Limb (tissue), 2 donors: ENCODE measurements at regions not wholly inside any gene's neighbourhood (a gene's known extent, or its start where the extent isn't known, plus 50 kb on each side); places are given as distances from the start of the nearest gene placed in this dataset.
"Not testable (repeated sequence)": the region's sequence is repeated elsewhere in the genome, so short reads cannot be mapped to it uniquely, and the experiment has no call there.

Experiments
- DNase-seq, 2 donors: peaks; one replicate each; pipeline ENCODE4 v3.0.0-alpha.2; 2016; ENCODE audit errors: extremely low spot score in 2 of 2

DNA sequence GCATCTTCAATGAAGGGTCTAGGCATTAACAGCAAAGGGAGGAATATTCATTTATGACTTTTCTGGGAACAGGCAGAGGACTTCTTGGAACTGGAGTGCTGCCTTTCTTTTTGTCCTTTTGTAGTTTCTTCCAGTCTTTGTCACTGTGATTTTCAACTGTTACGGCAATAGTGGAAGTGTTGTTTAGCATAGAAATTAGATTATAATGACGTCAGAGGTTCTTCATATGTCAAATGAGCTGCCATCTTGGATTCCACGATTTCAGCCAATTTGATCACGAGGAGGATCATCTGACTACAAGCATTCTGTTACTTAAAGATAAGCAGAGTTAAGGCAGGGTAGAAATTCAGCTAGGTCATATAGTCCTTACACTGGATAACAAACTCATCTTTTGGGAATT lies 239.0 kb downstream of the NEBL start:
- no peak for DNase-seq

DNA sequence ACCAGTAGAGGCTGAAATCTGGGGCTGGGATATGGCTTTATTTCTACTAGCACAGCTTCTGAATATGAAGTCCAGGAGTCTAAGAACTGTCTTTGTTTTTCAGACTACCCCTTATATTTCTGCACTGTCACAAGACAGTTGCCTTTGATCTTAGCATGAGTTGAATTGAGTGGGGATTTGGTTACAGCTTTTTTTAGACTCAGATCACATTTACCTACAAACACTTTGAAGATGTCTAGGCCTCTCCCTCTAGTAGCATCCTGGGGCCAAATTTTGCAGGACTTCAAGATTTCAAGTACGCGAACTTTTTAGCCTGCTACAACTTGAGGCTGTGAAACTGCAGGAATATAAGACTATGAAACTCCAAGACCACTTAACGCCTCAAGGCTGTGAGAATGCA lies 240.2 kb downstream of the NEBL start:
- DNase-seq: no peak

DNA sequence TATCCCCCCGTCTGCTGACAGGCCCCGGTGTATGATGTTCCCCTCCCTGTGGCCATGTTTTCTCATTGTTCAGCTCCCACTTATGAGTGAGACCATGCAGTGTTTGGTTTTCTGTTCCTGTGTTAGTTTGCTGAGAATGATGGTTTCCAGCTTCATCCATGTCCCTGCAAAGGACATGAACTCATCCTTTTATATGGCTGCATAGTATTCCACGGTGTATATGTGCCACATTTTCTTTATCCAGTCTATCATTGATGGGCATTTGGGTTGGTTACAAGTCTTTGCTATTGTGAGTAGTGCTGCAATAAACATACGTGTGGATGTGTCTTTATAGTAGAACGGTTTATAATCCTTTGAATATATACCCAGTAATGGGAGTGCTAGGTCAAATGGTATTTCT lies 244.7 kb downstream of the NEBL start:
- DNase-seq: not testable (repeated sequence)

DNA sequence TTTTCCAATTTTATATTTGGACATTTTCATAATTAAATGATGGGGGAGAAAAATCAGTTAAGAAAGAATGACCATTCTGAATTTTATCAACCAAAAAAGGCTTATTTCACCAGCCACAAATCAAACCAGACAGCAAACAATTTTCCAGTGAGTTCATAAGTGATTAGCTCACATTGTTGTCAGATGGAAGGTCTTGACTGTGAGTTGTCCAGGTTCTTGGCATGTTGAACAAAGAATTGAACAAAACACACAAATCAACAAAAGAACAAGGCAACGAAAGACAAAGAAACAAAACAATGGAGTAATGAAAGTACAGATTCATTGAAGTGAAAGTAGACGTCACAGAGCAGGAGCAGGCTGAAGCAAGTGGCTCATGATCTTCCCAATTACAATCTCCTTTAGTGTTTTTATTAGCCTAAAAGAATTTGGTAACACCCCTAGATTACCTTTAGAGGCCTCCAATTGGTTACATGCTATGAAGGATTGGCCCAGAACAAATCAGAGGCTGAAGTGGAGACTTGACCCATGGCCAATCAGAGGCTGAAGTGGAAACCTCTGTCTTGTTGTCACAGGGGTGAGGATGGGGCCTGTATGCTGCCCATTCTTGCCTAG lies 248.7 kb downstream of the NEBL start:
- DNase-seq: no peak

DNA sequence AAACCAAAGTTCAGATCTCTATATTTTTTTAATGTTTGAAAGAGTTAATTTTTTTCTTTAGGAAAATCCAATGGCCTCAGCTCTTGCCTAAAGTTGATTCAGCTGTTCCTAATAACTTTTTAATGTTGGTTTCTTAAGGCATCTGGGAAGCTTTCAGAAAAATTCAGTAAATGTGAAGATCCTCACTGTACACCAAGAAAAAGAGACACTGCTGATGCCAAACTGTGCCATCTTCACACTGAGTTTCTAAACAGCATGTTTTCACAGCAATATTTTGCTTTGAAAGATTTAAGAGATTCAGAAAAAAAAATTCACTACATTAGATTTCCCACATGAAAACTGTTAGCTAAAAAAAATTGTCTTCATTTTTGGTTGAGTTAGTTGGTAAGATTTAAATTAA lies 249.4 kb downstream of the NEBL start:
- no peak for DNase-seq

DNA sequence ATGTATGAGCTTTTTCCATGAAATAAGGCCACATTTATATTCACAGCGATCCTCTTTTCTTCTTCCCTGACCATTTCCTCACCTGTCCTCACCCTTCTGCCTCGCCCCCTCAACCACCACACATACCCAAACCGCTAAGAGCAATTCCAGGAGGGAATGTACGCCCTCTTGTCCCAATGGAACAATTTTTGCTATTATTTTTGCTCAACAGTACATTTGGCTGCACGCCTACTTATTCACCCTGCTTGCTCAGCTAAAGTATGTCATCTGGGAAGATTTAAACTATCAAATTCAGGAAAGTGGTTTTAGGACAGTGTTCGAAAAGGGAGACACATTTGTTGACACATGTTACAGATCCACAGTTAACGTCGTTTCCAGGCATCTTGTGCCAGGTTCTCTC lies 252.7 kb downstream of the NEBL start:
- no peak for DNase-seq

DNA sequence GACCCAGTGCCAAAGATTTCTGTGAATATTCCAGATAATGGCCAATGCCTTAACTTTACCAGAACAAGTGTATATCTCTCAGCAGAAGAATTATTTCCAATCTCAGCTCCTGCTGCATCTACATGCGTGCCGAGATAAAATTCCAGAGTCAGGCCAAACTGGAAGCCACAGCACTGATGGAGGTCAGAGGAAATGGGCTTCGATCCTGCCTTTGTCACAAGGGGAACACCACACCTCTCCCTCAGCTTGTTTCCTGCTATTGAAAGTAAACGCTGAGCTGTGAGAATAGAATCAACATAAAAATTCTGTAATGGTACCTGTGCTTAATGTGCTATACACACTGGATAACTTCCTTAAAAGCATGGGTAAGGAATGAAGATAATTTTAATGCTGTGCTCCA lies 255.5 kb downstream of the NEBL start:
- DNase-seq: no peak

DNA sequence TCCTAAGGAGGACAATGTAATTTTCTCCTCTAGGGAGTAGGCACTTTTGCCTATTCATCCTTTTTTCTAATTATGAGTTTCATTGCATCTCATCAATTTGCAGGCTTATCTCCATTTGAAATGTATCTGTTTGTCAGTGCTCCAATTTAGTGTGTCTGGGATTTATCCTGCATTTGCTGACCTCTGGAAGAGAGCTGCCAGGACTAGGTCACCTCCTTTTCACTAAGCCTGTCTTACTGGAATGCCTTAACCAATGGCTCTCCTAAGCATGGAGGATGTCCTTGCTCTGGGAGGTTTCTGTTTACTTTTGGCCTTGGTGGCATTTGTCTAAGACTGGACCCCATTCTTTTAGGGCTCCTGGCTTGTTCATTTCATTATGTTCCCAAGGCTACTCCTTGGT lies 261.5 kb downstream of the NEBL start:
- DNase-seq: no peak

DNA sequence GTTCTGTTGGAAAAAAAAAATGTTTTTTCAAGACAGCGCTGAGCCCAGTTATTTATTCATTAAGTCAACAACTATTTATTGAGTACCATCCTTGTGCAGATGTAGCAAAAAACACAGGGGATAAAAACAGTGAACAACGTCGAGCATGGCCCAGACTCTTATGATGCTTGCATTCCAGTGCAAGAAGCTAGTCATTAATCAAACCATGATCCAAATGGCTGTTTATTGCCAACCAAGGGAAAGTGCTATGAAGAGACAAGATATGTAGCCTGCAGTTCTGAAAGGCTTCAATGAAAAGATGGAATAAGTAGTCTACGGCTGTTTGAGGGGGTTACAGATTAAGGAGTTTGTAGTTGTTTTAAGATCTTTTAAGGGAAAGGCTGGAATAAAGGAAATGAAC lies 262.3 kb downstream of the NEBL start:
- no peak for DNase-seq

DNA sequence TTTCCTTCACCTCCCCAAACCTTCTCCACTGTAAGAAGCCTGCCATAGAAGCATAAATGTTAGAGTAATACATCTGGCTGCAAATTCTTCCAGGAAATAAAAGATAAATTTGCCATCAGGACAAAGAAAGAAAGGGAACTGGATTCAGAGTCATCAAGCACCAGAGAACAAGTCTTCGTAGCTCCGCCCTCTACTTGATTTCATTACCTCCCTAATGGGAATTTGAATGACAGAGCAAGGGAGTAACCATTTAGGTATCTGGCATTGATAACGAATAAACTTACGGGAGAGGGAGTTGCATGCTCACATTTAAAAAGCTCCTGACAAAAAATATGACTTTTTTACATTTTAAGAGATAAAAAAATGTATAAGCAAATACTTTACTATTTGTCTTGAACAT lies 263.4 kb downstream of the NEBL start:
- DNase-seq: no peak

DNA sequence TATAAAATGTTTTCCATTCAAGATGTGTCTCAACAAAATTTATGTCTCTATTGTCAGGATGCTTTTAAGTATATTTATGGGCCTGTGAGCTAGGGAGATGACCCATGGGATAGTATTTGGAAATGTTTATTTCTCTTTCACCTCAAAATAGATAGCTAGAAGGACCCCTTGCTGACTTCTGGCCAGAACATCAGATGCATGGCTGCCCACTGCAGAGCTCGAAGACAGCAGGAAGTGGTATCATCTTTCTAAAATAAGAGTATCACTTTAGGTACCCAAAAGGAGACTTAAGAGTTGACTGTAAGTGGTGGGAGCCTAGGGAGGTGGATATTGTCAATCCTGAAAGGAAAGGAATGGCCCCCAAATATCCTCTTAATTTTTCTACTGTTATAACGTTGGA lies 264.4 kb downstream of the NEBL start:
- DNase-seq: no peak

DNA sequence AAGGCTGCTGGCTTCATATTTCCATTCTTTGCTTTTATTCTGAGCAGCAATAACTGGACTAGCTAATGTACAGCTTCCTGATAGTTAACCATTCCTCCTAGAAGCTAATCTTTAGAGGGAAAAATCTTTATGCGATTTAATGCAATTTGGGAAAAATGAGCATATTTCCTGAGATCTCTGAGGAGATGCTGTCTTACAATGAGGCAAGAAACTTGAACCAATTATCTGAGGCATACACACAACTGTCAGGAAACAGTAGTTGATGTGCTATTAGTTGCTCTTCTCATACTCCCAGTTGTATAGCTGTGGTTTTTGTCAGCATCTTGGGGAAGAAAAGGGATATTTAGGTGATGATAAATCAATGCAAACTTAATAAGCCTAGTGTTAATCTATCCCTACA lies 265.9 kb downstream of the NEBL start:
- DNase-seq: no peak

DNA sequence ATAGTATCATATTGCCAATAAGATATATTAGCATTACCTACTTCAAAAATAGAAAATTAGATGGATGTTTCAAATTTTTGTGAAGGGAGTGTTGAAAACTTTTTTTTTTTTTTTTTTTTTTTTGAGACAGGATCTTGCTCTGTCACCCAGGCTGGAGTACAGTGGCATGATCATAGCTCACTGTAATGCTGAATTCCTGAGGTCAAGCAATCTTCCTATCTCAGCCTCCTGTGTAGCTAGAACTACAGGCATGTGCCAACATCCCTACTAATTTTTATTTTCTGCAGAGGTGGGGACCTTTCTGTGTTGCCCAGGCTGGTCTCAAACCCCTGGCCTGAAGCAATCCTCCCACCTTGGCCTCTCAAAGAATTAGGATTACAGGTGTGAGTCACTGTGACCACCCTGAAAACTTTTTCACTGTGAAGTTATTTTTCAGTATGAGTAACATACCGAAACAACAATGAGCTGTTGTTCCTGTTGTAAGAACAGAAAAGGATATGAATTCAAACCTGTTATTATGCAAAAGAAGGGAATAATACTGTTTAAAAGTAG lies 266.9 kb downstream of the NEBL start:
- DNase-seq: no peak

DNA sequence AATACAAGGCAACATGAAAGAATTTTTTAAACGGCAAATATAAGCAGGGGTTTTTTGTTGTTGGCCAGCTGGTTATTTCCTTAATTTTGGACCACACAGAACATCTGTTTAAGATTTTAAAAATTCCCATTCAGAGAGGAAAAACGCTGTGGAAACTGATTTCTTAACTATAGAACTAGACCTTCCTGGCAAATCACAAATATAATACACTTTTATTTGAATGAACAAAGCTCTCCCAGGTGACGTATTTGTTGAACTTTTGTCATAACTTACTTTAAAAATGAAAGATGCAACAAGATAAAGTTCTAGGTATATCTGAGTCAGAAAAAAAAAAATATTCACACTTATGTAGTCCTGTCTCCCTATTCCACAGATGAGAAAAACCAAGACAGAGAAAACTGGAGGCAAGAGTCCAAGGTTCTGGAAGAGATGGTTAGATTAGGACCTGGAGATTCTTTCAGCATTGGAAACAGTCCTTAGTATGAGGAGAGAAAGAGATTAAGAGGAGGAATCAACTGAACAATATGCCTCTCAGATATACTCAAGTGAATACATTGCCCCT lies 269.1 kb downstream of the NEBL start:
- no peak for DNase-seq

DNA sequence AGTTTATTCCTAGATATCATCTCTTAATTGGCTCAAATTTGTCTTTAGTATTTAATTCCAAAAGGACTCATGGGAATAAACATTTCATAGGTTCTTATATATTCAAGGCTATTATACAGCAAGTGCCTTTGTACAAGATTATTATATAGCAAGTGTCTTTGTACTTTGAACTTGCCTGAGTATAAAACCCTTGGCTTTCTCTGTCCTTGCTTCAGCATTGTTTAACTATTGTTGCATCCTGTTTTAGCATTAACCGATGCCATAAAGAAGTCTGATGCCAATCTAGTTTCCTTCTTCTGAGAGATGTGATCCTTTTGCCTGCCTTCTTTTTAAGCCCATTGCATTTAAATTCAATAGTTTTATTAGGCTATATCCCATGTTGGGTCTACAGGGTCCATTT lies 270.0 kb downstream of the NEBL start:
- DNase-seq: no peak

DNA sequence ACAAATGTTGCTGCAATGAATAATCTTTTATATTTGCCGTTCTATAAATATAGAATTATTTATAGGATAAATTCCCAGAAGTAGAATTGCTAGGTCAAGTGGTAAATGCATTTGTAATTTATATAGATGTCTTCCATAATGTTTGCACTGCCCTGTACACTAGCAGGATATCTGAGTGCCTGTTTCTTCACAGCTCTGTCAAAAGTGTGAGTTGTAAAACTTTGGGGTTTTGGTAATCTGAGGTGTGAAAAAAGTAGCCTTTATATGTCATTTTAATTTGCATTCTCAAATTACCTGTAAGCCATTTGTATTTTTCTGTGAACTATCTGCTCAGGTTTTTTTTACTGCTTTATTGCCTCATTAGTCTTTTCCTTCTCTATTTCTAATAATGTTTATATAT lies 271.2 kb downstream of the NEBL start:
- DNase-seq: no peak

DNA sequence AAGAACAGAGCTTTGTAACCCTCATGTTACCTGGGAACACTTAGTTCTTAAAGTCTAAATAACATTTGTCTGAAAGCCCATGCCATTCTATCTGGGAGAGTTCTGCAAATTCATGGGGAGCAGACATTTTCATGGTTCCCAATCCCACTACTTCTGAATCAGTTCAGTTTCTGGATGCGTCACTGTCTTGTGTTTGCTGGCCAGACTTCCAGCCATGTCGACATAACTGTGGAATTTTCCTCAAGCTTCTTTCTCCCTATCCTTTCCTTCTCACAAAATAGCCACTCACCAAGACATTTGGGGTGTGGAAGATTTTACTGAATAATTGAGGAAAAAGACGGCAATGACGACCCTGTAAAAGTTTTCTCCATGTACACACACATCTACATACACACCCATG lies 272.5 kb downstream of the NEBL start:
- DNase-seq: no peak

DNA sequence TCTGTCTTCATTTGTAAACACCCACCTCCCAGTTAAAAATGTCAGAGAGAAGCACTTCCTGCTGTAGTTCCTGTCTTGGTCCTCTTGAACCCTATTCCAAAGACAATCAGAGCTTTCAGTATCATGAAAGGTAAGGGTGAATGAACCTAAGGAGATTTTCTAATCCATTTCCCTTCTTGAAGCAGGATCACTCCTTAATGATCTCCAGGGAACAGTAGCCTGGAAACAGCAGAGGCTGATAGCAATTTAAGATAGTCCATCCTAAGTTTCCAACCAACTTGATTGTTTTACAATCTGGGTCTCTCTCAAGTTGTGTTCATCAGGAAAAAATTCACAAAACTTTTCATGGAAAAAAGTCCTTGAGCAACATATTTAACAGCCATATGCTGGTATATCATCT lies 273.6 kb downstream of the NEBL start:
- DNase-seq: no peak

DNA sequence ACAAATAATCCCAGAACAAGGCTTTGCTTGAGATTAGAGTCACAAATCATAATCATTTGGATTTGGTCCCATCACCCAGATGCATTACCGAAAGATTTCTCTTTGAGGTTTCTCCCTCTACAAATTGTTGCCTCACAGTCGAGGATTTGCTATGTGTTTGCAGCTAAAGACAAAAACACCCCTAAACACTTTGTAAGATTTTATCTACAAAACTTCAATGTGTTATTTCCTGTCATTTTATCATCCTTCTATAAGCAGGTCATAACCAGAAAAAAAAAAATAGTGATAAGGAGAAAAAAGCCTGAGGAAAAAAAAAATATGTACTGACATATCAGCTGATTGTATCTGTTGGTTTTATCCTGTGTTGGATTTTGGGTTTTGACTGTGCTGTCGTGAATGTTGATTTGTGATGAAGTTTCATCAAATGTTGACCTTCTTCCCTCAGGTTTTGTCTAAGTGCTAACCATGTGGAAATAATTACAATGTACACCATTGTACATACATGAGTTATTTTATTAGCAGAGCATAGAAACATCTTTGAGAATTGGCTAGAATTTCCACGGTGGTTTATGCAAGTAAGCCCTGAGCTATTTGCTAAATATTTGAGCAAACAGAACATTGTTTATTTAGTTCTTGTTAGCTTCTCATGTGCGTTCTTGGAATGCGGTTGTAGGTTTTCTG lies 274.4 kb downstream of the NEBL start:
- no peak for DNase-seq

DNA sequence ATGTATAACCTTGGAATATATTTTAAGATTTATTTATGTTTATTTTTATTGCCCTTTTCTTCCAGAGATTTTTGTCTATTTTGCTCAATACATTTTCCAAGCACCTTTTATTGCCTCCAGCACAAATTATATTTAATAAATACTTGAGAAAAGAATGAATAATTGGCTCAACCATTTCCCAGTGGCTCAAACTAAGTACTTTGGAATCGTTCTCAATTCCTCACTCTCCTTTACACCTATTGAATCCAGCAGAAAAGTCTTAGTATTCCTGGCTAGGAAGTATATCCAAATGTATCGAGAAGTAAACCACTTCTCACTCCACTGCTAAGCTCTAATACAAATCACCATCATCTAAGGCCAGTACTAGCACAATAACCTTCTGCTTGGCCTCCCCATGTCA lies 276.1 kb downstream of the NEBL start:
- DNase-seq: no peak

DNA sequence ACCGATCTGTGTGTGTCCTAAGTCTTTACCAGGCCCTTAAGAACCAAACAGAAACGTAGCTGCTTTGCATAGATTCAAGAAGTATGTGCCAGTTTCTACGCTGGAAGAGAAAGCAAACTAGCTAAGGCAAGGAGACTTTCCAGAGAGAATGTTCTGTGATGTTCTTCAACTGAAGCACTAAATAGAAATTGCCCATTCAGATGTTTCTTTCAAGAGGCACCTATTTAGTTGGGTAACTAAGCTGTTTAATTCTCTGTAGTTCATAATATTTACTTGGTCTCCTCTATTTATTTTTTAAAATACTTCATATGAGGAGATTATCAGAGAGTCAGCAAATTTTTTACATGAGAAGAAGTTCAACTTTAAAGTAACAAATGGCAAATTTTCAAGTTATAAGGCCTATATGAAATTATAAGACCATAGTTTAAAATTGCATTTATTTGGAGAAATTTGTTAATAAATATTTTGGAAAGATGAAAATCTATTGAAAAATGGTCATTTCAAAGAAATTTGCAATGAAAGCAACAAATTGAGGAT lies 279.0 kb downstream of the NEBL start:
- no peak for DNase-seq

DNA sequence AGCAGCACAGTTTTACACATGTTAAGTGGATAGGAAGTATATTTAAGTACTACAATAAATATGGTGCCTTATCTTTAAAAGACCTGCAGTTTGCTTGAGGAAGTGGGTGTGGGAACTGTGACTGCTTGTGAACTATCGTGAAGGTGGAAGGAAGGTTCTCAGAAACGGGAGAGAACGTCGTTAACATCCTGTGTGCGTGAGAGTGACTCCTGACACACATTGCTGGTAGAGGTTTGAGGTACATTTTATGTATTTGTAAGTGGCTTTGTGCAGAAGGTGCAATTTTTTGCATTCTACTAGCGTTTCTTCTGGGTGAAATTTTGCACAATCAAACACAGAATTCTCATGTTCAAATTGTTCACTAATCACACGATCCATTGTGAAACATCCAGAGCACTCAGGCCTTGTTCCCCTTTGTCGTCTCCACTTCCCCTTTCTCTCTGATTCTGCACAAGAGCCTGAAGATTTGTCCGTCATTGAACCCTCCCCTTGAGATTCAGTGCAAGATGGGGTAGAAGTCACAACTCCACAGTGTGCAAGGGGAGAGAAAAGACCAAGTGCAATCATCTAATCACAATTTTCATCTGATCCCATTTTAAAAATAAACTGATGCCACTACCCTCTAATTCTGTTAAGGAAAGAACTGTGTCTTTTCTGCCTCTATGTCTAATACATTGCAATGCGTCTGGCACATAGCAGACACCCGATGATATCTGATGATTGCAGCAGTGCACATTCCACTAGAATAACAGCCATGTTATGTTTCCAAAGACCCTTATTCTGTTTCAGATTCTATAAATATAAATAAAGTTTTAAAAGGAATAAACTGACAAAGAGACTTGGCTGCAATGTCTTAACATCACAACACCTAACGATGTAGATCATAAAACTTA lies 279.9 kb downstream of the NEBL start:
- DNase-seq: no peak
